ENCODE measurements at regions not wholly inside any gene's neighbourhood (a gene's known extent, or its start where the extent isn't known, plus 50 kb on each side); places are given as distances from the start of the nearest gene placed in this dataset.

DNA sequence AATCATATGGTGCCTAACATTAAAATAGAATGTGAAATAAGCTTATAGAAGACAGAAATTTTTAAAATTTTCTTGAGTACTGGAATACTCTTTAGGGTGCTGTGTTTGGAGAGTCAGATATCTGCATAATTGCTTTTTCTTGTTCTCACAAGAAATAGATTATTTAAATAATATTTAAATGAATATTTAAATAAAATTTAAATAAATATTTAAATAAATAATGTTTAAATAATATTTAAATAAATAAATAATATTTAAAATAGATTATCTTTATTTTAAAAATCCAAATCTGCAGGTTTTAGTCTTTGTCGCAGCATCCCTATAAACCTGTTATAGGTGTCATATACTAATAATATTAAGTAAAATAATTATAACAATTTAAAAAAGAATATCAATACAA is 1589.4 kb downstream of the MAT2B start:
- no peak for DNase-seq (ENCODE audit: low read depth in 4 of 4, low spot score in 2 of 4)

DNA sequence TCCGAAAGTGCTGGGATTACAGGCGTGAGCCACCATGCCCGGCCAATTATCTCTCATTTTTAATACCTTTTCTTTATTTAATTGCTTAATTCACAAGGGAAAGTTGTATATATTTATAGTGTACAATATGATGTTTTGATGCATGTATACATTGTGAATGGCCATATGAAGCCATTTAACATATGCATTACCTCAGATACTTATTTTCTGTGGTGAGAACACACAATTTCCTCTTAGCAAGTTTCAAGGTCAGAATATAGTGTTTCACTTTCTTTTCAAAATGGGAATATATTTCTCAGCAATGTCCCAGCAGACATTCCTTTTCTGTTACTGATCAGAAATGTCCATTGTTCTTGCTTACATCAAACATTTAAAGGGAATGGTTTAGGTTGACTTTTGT is 1596.3 kb downstream of the MAT2B start:
- no peak for DNase-seq (ENCODE audit: low read depth in 4 of 4, low spot score in 2 of 4)

DNA sequence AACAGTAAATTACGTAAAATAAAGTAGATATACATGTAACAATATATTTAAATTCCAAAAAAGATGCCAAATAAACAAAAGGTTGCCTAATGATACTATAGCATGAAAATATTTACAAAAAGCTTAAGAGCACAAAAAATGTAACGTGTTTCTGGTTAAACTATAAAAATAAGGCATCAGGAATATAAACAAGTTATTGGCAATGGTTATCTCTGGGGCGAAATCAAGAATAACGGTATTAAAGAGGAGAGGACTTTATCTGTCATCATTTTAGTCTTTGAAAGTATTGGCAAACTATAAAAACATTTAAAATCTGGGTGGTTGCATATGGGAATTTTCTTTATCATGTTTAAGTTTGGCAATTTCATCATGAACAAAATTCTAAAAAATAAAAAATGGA is 1599.2 kb downstream of the MAT2B start:
- no peak for DNase-seq (ENCODE audit: low read depth in 4 of 4, low spot score in 2 of 4)

DNA sequence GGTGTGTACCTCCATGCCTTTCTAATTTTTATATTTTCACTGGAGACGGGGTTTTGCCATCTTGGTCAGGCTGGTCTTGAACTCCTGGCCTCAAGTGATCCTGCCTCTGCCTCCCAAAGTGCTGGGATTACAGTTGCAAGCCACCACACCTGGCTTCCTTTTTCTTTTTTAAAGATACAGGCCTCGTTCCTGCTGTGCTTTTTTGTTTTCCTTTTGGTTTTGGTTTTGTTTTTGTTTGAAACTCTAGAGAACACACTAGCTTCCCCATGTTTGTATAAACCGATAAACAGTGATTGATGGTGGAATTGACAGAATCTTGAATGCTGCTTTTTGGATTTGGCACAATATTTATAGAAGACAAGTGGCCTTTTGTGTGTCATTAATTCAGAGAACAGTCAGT is 1603.4 kb downstream of the MAT2B start:
- DNase-seq (ENCODE audit: low read depth in 4 of 4, low spot score in 2 of 4), result no peak

DNA sequence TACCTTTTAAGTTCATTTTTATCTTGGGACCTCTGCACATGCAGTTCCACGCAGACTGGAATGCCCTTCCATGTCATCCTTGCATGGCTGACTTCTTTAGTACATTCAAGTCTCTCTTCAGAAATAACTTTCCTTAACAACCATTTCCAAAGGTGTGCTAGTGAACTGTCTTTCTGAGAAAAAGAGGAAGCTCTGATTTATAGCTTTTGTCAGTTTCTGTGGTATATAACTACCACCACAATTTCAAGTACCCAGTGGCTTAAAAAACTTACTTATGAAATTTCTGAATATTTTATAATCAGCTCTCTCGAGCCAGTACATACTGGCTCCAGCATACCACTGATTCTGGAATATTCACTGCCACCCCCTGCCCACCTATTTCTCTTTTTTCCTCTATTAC is 1613.8 kb downstream of the MAT2B start:
- DNase-seq (ENCODE audit: low read depth in 4 of 4, low spot score in 2 of 4), result no peak

DNA sequence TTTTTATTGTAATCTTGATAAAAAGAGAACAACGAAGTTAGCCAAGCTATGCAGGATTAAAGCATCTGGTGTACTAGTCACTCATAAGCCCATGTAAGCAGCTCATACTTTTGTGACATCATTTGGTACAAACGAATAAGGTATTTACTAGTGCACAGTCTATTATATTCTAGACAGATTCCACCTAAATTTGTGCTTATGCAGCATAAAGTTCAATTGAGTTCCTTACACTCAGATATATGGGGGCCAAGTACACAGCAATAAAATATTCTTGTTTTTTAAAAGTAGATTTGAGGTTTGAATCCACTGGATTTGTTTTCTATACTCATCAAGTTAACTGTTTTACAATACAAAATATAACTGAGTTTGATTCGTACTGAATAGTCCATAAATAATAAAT is 1621.2 kb downstream of the MAT2B start:
- no peak for DNase-seq (ENCODE audit: low read depth in 4 of 4, low spot score in 2 of 4)

DNA sequence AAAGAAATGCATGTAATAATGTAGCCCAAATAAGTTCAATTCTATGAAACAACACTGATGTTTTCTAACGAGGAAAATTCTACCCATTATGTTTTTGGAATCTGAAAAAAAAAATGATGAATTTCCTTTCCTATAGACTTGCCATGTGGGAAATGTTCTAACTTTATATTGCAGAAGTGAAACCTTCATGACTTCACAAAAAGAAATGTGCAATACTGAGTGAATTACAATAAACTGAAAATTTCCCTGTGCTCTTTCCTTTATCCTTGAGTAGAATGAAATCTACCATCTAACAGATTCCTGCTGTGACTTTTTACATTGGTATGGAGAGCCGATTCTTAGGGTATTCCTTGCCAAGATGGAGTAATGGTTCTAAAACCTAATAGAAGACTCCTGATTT is 1622.5 kb downstream of the MAT2B start:
- no peak for DNase-seq (ENCODE audit: low read depth in 4 of 4, low spot score in 2 of 4)

DNA sequence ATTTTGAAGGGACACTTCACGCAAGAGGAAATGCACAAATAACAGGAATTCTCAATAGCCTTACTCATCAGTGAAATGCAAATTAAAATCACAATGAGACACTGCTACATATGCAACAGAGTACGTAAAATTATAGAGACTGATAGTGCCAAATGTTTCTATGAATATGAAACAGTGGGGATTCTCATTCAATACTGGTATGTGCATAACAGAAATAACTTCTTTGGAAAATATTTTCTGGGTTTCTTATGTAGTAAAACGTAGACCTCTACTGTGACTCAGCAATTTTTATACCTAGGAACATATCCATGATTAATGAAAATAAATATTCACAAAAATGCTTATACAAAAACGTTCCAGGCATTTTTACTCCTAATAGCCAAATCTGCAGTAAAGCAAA is 1625.2 kb downstream of the MAT2B start:
- no peak for DNase-seq (ENCODE audit: low read depth in 4 of 4, low spot score in 2 of 4)

DNA sequence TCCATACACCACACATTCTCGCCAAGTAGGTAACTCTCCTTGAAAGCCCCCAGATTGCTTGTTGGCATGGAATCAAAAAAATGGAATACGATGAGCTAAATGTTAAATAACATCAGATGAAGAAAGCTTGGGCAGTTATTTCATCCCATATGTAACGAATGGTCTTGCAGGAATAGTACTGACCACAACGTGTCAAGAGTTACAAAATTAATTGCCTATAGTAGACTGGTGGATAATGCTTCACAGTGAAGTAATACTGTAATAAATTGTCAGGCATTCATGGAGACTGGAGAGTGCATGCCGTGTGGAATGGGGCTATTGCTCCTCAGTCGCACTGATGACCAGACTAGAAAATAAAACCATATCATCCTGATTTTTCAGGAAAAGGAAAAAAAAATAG is 1628.7 kb downstream of the MAT2B start:
- DNase-seq (ENCODE audit: low read depth in 4 of 4, low spot score in 2 of 4), result no peak

DNA sequence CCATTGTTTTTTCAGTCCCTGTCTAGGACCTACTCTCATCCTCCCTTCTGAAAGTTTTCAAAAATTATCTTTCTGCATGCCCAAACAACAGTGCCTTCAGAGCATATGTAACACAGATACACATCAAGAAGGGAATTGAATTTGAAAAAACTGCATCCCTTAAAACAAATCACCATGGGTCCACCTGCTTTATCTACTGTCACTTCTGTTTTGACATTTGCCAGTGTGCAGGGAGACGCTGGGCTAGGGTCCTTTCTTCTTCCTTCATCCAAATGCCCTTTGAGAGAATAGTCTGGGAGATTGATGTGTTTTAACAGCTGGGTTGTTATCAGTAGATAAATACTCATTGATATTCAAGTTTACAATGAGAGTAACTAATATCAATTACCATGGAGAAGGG is 1630.1 kb downstream of the MAT2B start:
- DNase-seq (ENCODE audit: low read depth in 4 of 4, low spot score in 2 of 4), result no peak

DNA sequence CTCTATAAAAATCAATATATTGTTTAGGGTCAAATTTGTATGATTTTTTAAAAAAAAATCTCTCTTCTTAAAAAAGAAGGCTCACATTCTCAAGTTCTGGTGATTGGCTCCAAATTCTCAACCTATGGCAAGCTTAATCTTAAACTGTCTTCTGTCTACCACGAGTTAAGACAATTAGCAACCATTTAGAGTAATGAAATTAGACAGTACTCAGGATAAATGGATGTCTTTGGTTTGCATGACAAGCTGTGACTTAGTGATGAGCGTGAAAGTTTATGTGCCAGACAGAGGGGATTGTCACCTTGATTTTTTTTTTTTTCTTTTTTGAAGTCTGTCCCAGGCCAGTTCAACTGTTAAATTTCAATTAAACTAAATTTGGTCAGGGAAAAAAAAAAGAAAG is 1632.3 kb downstream of the MAT2B start:
- DNase-seq (ENCODE audit: low read depth in 4 of 4, low spot score in 2 of 4), result no peak

DNA sequence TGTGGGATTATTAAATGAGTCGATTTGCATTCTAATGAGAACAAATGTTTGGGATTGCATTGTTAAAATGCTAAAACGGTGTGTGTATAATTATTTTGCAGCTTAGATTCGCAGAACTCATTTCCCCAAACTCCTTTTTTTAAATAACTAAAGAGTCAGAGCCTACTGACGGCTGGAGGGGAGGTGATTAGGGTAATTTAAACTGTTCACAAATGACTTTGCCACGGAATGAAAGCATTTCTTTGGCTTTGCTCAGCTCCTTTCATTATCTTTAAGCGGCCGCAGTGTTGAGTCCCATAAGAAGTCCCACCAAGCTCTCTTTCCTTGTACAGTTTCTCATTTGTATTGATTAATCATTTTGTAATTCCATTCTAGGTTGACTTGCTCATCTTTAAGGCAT is 1632.8 kb downstream of the MAT2B start:
- DNase-seq (ENCODE audit: low read depth in 4 of 4, low spot score in 2 of 4), result no peak

DNA sequence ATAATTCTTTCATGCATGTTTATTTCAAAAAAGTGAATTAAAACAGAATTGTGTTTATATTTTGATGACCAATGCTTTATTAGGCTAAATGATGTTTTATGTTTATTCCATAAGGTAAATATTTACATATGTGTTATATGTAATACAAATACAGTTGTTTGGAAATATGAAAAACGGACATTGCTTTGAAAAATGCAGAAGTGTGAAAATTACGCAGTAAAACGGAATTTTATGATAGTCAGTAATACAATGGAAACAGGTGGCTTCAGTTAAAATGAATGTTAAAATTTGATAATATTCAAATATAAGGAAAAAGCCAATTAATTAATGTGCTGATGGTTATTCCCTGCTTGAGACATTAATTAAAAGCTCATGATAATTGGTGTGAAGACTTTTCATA is 1633.8 kb downstream of the MAT2B start:
- no peak for DNase-seq (ENCODE audit: low read depth in 4 of 4, low spot score in 2 of 4)

DNA sequence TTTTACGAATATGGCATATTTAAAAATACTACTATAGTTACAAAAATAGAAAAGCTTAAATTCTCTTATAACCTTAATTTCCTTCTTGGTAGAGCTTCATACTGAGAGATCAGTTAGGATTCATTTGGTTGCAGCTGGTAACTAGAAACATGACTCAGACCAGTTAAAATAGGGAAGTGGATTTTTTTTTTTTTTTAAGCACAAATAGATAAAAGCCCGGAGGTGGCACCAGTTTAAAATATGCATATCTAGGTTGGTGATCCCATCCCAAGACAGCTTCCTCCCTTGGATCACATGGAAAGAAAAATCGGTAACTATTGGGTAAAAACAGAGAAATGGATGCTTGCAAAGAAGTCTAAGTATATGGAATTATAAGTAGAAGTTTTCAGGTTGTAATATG is 1634.3 kb downstream of the MAT2B start:
- no peak for DNase-seq (ENCODE audit: low read depth in 4 of 4, low spot score in 2 of 4)

DNA sequence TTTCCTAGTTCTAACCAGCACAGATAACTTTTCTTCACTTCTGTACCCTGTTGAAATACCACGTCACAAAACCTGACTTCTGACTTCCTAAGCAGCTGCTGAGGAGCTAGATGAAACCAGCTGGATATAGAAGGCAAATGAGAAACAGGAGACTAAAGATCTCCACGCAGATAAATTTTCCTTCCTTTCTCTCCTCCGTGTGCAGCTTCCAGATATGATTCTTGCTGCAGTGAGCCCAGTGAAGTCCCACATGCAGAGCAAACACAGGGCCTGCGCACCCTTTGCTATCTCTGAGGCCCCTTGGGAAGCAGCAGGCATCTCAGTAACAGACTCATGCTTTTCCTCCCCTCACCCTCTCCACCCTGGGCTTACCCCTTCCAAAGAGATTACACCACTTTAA is 1638.3 kb downstream of the MAT2B start:
- DNase-seq (ENCODE audit: low read depth in 4 of 4, low spot score in 2 of 4), result no peak

DNA sequence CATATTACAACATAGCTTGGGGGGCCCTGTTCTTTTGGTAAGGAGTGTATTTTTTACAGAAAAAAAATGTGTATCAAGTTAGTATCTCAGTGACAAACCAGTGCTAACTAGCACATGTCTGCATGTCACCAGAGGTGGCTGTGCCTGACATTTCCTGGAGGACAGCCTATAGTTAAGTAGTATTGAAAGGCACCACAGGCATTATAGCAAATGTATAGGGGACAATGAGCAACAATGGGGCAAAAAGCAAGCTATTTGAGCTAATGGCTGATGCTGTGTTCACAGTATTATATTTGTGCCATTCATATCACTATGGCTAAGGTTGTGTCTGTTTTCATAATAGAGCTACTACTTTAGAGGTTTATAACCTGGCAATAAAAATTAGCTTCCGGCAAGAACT is 1644.0 kb downstream of the MAT2B start:
- DNase-seq (ENCODE audit: low read depth in 4 of 4, low spot score in 2 of 4), result no peak

DNA sequence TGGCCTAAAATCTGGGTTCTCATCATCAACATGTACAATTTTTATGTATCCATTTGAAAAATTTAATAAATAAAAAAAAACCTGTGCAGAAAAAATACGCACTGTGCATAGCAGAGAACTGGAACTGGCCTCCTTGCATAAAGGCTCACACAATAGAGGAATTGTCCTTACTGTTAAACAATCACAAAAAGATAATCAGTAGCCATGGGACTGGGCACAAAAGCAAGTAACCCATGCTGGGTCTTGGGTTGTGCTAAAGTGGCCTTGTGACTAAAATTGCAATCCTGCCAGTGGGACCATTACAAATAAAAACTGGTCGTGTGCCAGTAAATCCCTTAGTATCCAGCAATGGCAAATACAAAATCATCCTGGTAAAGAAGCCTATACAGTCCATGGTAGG is 1646.6 kb downstream of the MAT2B start:
- no peak for DNase-seq (ENCODE audit: low read depth in 4 of 4, low spot score in 2 of 4)

DNA sequence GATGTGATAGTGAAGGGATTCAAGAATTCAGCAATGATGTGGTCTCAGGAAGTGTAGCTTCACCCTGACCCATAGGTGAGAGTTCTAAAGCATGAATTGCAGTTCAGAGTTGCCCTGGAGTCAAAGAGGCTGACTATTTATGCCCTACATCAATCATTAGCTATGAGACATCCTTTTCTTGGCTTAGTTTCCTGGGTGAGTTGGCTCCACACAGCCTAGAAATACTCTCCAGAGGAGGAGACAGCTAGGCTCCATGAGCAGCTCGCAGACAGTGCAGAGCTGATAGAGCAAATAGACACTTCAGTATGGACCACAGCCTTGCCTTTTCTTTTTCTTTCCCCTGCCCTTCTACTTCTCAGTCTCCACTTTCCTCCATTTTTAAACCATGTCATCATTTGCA is 1651.8 kb downstream of the MAT2B start:
- DNase-seq (ENCODE audit: low read depth in 4 of 4, low spot score in 2 of 4), result no peak

DNA sequence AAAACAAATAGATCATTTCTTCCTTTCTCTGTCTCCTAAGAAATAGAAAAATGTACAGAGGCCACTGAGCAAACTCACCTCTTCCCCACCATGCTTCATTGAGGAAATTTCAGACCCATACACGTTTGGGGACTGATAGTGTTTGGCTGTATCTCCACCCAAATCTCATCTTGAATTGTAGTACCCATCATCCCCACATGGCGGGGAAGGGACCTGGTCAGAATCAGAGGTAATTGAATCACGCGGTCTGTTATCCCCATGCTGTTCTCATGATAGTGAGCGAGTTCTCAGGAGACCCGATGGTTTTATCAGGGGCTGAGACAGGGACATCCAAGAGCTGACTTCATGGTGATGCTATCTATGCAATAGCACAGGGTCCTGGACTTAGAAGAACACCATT is 1655.8 kb downstream of the MAT2B start:
- DNase-seq (ENCODE audit: low read depth in 4 of 4, low spot score in 2 of 4), result no peak

DNA sequence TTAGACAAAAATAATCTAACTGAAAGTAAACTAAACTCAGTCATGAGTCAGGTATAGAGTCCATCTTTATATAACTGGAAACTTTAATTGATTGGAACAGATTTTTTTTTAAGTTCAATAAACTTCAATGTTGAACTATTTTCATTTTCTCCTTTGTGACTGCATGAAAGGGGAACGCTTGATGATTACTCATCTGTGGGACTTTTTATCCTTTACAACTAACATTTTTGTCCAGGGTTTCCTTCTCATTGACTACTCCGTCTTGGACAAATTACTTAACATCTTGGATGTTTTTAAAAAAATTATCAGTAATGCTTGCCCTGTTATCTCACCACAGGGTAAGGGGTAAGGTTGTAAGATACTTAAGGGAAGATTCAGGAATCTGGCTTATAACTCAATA is 1658.4 kb downstream of the MAT2B start:
- no peak for DNase-seq (ENCODE audit: low read depth in 4 of 4, low spot score in 2 of 4)

DNA sequence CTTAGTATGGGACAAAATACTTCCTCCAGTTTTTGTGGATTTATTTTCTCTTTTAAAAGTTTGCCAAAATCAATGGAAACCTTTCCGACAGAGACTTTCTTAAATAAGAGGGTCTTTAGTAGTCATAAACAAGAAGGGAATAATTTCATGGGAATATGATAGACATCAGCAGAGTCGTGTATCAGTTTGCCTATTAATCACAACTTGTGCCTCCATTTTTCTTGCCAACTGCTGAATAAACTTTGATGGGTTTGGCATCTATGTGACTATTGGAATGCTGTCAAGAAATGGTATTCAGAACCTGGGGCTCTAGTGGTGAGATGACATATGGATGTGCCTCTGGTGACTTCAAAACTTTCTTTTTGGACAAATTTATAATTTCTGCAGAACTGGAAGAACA is 1668.2 kb downstream of the MAT2B start:
- DNase-seq (ENCODE audit: low read depth in 4 of 4, low spot score in 2 of 4), result no peak

DNA sequence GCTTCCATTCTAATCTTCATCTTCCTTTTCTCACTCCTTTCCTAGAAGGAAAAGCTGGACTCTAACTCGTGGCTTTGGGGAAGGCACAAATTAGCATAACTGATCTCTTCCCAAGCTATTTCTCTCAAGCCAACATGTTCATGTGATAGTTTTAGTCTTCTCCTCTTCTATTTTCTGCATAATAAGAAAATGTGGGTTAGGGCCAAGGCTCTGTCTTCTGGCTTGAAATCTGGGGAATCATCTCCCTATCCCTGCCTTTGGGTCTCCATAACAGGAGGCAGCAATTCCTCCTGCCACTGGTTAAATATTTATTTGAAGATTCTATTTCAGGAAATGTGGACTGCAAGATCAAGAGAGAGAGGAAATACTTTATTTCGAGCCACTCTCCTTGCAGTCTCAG is 1669.6 kb downstream of the MAT2B start:
- no peak for DNase-seq (ENCODE audit: low read depth in 4 of 4, low spot score in 2 of 4)

DNA sequence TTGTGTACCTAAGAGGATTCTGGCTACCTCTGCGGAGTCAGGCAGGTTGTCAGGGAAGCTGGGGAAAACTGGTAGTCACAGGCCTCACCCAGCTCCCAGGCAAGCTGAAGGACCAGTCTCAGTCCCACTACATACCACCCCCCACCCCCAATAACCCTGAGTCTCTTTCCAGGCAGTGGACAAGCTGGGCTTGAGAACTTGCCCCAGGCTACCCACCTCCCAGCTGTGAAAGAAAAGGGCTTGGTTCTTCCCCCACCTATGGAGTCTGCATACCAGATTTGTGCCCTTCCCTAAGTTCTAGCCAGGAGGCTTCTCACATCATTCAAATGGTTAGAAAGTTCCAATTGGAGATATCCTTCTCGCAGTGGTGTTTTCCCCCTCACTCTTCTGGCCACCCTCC is 1678.8 kb downstream of the MAT2B start:
- DNase-seq (ENCODE audit: low read depth in 4 of 4, low spot score in 2 of 4), result no peak

DNA sequence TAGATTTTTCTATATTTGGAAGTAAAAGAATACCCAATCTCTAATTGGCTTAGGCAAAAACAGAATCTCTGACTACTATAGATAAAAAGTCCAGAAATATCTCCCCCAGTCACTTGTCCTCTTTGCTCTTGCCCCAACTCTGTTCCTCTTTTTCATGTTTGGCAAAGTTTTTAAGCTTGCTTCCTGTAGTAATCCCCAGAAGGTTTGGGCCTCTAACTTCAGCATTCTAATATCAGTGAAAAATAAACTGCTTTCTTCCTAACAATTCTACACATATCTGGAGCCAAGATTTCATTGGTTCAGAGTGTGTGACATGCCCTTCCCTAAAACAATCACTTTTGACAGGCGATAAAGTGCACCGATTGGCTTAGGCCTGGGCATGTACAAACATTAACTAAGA is 1680.3 kb downstream of the MAT2B start:
- DNase-seq (ENCODE audit: low read depth in 4 of 4, low spot score in 2 of 4), result no peak

Measured in left renal cortex interstitium (tissue), 4 donors.